Heart right ventricle (tissue), 16 donors: ENCODE measurements at regions not wholly inside any gene's neighbourhood (a gene's known extent, or its start where the extent isn't known, plus 50 kb on each side); places are given as distances from the start of the nearest gene placed in this dataset.

ENCODE experiments used
- ATAC-seq, 8 donors: fragments of 200-7000 bp; cut with Tn5 transposase; one replicate each; pipeline ENCODE4 v1.9.1; 2020; ENCODE audit warnings: mild to moderate bottlenecking in 8 of 8, moderate library complexity in 8 of 8, moderate number of reproducible peaks in 1 of 8
- DNase-seq, 2 donors: peaks; one replicate each; pipeline ENCODE4 v3.0.0-alpha.2; 2020
- H3K27ac ChIP-seq, 10 donors: fragments of 200-600 bp; sonication (generic) in 2 of 10; one replicate each; pipeline versions ENCODE4 v1.5.0 to v1.8.0; 2020 to 2022; ENCODE audit warnings: mild to moderate bottlenecking in 3 of 10
- H3K27me3 ChIP-seq, 7 donors: fragments of 200-600 bp; one replicate each; pipeline ENCODE4 v1.8.0; 2021 to 2022; ENCODE audit warnings: mild to moderate bottlenecking in 2 of 7
- H3K36me3 ChIP-seq, 9 donors: fragments of 200-600 bp; sonication (generic) in 1 of 9; one replicate each; pipeline versions ENCODE4 v1.5.0 to v1.8.0; 2020 to 2022; ENCODE audit warnings: mild to moderate bottlenecking in 2 of 9
- H3K4me1 ChIP-seq, 9 donors: fragments of 200-600 bp; sonication (generic) in 1 of 9; one replicate each; pipeline versions ENCODE4 v1.5.0 to v1.8.0; 2020 to 2022; ENCODE audit warnings: mild to moderate bottlenecking in 4 of 9
- H3K4me3 ChIP-seq, 10 donors: fragments of 200-600 bp; sonication (generic) in 2 of 10; one replicate each; pipeline versions ENCODE4 v1.5.0 to v1.8.0; 2020 to 2022; ENCODE audit warnings: mild to moderate bottlenecking in 7 of 10, moderate library complexity in 2 of 10
- H3K9me3 ChIP-seq, 11 donors: fragments of 200-600 bp in 10 of 11; sonication (generic) in 2 of 11; one replicate each; pipeline versions ENCODE4 v1.5.0 to v1.8.0; 2013 to 2022; ENCODE audit warnings: mild to moderate bottlenecking in 2 of 11, control low read depth in 1 of 11, moderate library complexity in 1 of 11
- WGBS, 2 donors: extraction: QIAGEN DNeasy Blood & Tissue Kit; methylation state at CpG; one replicate each; pipeline ENCODE4 v1.1.7; 2013; ENCODE audit warnings: inconsistent platforms in 1 of 2; 5-methylcytosine and 5-hydroxymethylcytosine counted together
- intact Hi-C, 10 donors: fragments of 100-400 bp; cut with DNase I; formaldehyde crosslinking; loops; one replicate each; pipeline versions ENCODE4 v1.11.1 to v1.14.2; 2022
- TF ChIP-seq, protein P1 (sequence below), 9 donors: fragments of 200-600 bp; sonication (generic) in 2 of 9; IDR thresholded peaks; one replicate each; pipeline versions ENCODE4 v1.5.0 to v1.8.0; 2021 to 2022; ENCODE audit warnings: antibody characterized with exemption in 9 of 9, mild to moderate bottlenecking in 5 of 9, moderate library complexity in 1 of 9
- donor health status: Arrhythmogenic right ventricular cardiomyopathy.
- donor health status: ischemic (EF 13 %, LVEDD 7.1; RV severe dilation, severe dysfunction).
- donor health status: healthy with polysubstance abuse.
- donor health status: DM: no; HTN: yes; CAD: no.
- donor health status: DM: no; HTN: no; CAD: no.
- donor health status: ischemic (EF 25% LVEDD 6.9; RV normal size, moderate dysfunction).
- donor health status: ischemic (EF 25% LVEDD 5.7; RV mildly dilated, moderate dysfunction).
- donor health status: healthy.
- donor health status: DM: yes; HTN: yes; CAD: no.
- donor health status: Ischemic cardiomyopathy.
- donor health status: ischemic (EF 35%, LVEDD 5.7; RV mildly dilated, moderate dysfunction).
- donor health status: nonischemic (EF 11% LVEDD 7.7; RV severe dilation, severe dysfunction).
- donor health status: DM: yes; HTN: yes; CAD: no.
- donor health status: PGD.
- donor health status: ischemic (EF 29% LVEDD 5.4; RV normal size, mild dysfunction).
- donor health status: nonischemic (EF 23%, LVEDD 6.1; RV moderate dilation, normal function).

- Histone ChIP-seq H3K36me3 (no peaks in the 10 kb centered on the region), H3K9me3 (peaks cover 0 to 4% (median 0%) of the 10 kb centered on the region in 11 donors), H3K27me3 (peaks cover 0 to 13% (median 0%) of the 10 kb centered on the region in 7 donors), H3K4me1 (no peaks in the 10 kb centered on the region), H3K27ac (no peak overlapping the region), H3K4me3 (no peak overlapping the region)
- TF ChIP-seq, protein P1, sequence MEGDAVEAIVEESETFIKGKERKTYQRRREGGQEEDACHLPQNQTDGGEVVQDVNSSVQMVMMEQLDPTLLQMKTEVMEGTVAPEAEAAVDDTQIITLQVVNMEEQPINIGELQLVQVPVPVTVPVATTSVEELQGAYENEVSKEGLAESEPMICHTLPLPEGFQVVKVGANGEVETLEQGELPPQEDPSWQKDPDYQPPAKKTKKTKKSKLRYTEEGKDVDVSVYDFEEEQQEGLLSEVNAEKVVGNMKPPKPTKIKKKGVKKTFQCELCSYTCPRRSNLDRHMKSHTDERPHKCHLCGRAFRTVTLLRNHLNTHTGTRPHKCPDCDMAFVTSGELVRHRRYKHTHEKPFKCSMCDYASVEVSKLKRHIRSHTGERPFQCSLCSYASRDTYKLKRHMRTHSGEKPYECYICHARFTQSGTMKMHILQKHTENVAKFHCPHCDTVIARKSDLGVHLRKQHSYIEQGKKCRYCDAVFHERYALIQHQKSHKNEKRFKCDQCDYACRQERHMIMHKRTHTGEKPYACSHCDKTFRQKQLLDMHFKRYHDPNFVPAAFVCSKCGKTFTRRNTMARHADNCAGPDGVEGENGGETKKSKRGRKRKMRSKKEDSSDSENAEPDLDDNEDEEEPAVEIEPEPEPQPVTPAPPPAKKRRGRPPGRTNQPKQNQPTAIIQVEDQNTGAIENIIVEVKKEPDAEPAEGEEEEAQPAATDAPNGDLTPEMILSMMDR (IDR thresholded peaks at IDR 0.05), result no peak
- ATAC-seq (no peak), DNase-seq (no peak)
- WGBS, 2 donors, result 96 to 97% methylated on average over 1 of the region's 1 CpG
- intact Hi-C loops, result no loop called here
Measured at GRCh38 chr2:223652902-223653301, 50.7 kb upstream of the SCG2 start.

DNA sequence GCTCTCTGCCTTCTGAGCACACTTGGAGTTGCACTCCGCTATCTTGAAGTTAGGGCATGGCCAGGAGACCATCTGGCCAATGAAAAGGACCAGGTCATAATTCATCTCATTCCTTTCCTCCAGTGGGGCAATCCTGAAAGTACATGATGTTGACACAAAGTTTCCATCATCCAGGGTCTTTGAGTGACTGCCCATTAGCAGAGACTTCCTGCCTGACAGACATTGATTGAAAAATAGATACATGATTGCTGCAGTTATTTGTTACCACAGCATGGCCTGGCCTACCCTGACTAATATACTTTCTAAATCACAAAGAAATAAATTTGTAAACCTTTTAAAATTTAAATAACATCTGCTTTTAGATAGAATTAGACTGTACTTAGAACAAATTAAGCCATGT is 50.0 kb upstream of the SCG2 start:
- 91 to 96% methylated on average over 1 of the region's 1 CpG for WGBS, 2 donors
- TF ChIP-seq, protein P1 (IDR thresholded peaks at IDR 0.05), result no peak
- no peak for ATAC-seq
- Histone ChIP-seq H3K9me3 (peaks cover 0 to 4% (median 0%) of the 10 kb centered on the region in 11 donors), H3K4me1 (no peaks in the 10 kb centered on the region), H3K27me3 (peaks cover 0 to 10% (median 0%) of the 10 kb centered on the region in 7 donors), H3K36me3 (no peaks in the 10 kb centered on the region), H3K4me3 (no peak overlapping the region), H3K27ac (no peak overlapping the region)
- intact Hi-C loops, result no loop called here
- no peak for DNase-seq
